Esophagus muscularis mucosa (tissue), 4 donors: ENCODE measurements at regions not wholly inside any gene's neighbourhood (a gene's known extent, or its start where the extent isn't known, plus 50 kb on each side); places are given as distances from the start of the nearest gene placed in this dataset.

Experiments used
- DNase-seq: peaks from one replicate; pipeline ENCODE4 v3.0.0-alpha.2; 2017; ENCODE audit errors: extremely low spot score
- H3K27ac ChIP-seq, 4 donors: fragments of 200-600 bp; sonication (generic); replicated peaks in 1 of 4; 1 replicate in 3 of 4; 2 replicates in 1 of 4; pipeline ENCODE4 v1.5.1; 2016 to 2019; ENCODE audit warnings: mild to moderate bottlenecking in 1 of 4
- H3K27me3 ChIP-seq, 4 donors: fragments of 200-600 bp; sonication (generic); one replicate each; pipeline versions ENCODE4 v1.5.1 to v1.6.0; 2016 to 2019
- H3K36me3 ChIP-seq, 4 donors: fragments of 200-600 bp; sonication (generic); one replicate each; pipeline ENCODE4 v1.5.1; 2016 to 2019
- H3K4me1 ChIP-seq, 4 donors: fragments of 200-600 bp; sonication (generic); one replicate each; pipeline ENCODE4 v1.5.1; 2016 to 2019
- H3K4me3 ChIP-seq, 4 donors: fragments of 200-600 bp; sonication (generic); 1 replicate in 2 of 4; 2 replicates in 2 of 4; pipeline ENCODE4 v1.5.1; 2016 to 2019; ENCODE audit warnings: mild to moderate bottlenecking in 4 of 4, moderate library complexity in 1 of 4
- H3K9me3 ChIP-seq, 4 donors: fragments of 200-600 bp; sonication (generic); 1 replicate in 3 of 4; 2 replicates in 1 of 4; pipeline ENCODE4 v1.5.1; 2016 to 2019
- CTCF ChIP-seq, 3 experiments: fragments of 200-600 bp in 2 of 3; fragments of 450-650 bp in 1 of 3; sonication (generic) in 2 of 3; IDR thresholded peaks; one replicate each; pipeline ENCODE4 v1.5.1; 2017 to 2019; ENCODE audit warnings: antibody characterized with exemption in 3 of 3, mild to moderate bottlenecking in 2 of 3, moderate library complexity in 1 of 3
- EP300 ChIP-seq: sonication (generic); formaldehyde crosslinking; IDR thresholded peaks from one replicate; pipeline ENCODE4 v1.6.1; 2017; ENCODE audit warnings: antibody characterized with exemption
- POLR2A ChIP-seq: fragments of 450-650 bp; IDR thresholded peaks from one replicate; pipeline ENCODE4 v1.6.1; 2017; ENCODE audit warnings: antibody characterized with exemption, moderate library complexity, mild to moderate bottlenecking, low read depth
- POLR2AphosphoS5 ChIP-seq, 2 donors: sonication (generic); formaldehyde crosslinking; IDR thresholded peaks; one replicate each; pipeline ENCODE4 v1.6.1; 2017; ENCODE audit warnings: antibody characterized with exemption in 2 of 2
- WGBS: methylation state at CpG from one replicate; pipeline ENCODE4 v1.1.5; 2018; 5-methylcytosine and 5-hydroxymethylcytosine counted together
- intact Hi-C: fragments of 100-400 bp; cut with DNase I; formaldehyde crosslinking; loops from one replicate; pipeline ENCODE4 v1.15.1; 2023

GRCh38 chr15:39344662-39345141, 236.2 kb upstream of the THBS1 start:
- WGBS, result 91% methylated on average over 3 of the region's 3 CpGs
- no peak for TF ChIP-seq POLR2A
- TF ChIP-seq EP300, result no peak
- TF ChIP-seq POLR2AphosphoS5 (IDR thresholded peaks at IDR 0.05), result no peak
- TF ChIP-seq CTCF (IDR thresholded peaks at IDR 0.05), result no peak
- no peak overlapping the region for H3K27ac ChIP-seq

GRCh38 chr15:39345176-39345575, 235.7 kb upstream of the THBS1 start:
- no peak for DNase-seq
- Histone ChIP-seq H3K36me3 (no peaks in the 10 kb centered on the region), H3K4me3 (no peak overlapping the region), H3K27ac (no peak overlapping the region), H3K27me3 (no peaks in the 10 kb centered on the region), H3K4me1 (no peaks in the 10 kb centered on the region), H3K9me3 (no peaks in the 10 kb centered on the region)
- TF ChIP-seq POLR2AphosphoS5 (IDR thresholded peaks at IDR 0.05) (no peak), POLR2A (no peak), CTCF (IDR thresholded peaks at IDR 0.05) (no peak), EP300 (no peak)
- 96% methylated on average over 2 of the region's 3 CpGs for WGBS
- intact Hi-C loops, result no loop called here

More at GRCh38 chr15:39344662-39345141, 236.2 kb upstream of the THBS1 start:
- no peak for DNase-seq
- no peaks in the 10 kb centered on the region for H3K36me3 ChIP-seq
- no peaks in the 10 kb centered on the region for H3K4me1 ChIP-seq
- intact Hi-C loops, result no loop called here
- H3K27me3 ChIP-seq, result no peaks in the 10 kb centered on the region
- H3K9me3 ChIP-seq, result no peaks in the 10 kb centered on the region
- no peak overlapping the region for H3K4me3 ChIP-seq

GRCh38 chr15:39347453-39347852, 233.4 kb upstream of the THBS1 start:
- intact Hi-C loops, result no loop called here
- WGBS, result 98% methylated on average over 1 of the region's 1 CpG
- Histone ChIP-seq H3K4me1 (peaks cover 0 to 6% (median 0%) of the 10 kb centered on the region in 4 donors), H3K4me3 (no peak overlapping the region), H3K27me3 (no peaks in the 10 kb centered on the region), H3K27ac (no peak overlapping the region), H3K36me3 (no peaks in the 10 kb centered on the region), H3K9me3 (no peaks in the 10 kb centered on the region)
- no peak for DNase-seq
- TF ChIP-seq POLR2AphosphoS5 (IDR thresholded peaks at IDR 0.05) (no peak), POLR2A (no peak), EP300 (no peak), CTCF (IDR thresholded peaks at IDR 0.05) (no peak)

DNA sequence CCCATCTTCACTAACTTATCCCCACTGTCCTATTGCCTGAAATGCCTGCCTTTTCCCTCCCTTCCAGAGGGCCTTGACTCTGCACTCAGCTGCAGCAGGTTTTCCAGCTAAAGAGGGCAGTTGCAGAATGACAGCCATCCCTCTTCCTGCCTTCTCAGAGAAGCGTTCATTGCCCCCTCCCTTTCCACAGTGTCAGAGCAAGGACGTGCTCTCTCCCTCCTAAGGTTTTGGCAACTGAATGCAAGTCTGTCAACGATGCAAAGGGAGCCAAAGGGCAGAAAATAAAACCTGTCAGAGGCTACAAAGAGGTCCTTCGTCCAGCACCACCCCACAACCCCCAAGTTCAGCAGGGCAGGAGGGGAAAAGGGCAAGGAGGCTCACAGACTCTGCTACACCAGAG, 230.1 kb upstream of the THBS1 start:
- no peaks in the 10 kb centered on the region for H3K36me3 ChIP-seq
- peaks cover 0 to 14% (median 6%) of the 10 kb centered on the region in 4 donors for H3K4me1 ChIP-seq
- H3K27ac ChIP-seq, result no peak overlapping the region
- intact Hi-C loops, result no loop called here
- H3K9me3 ChIP-seq, result no peaks in the 10 kb centered on the region
- no peak for DNase-seq
- WGBS, result 42% methylated on average over 4 of the region's 4 CpGs
- no peaks in the 10 kb centered on the region for H3K27me3 ChIP-seq
- TF ChIP-seq CTCF (IDR thresholded peaks at IDR 0.05) (no peak), POLR2A (no peak), EP300 (no peak), POLR2AphosphoS5 (IDR thresholded peaks at IDR 0.05) (no peak)
- H3K4me3 ChIP-seq, result no peak overlapping the region

GRCh38 chr15:39354189-39354588, 226.7 kb upstream of the THBS1 start:
- H3K9me3 ChIP-seq, result no peaks in the 10 kb centered on the region
- DNase-seq, result no peak
- peaks cover 18 to 31% (median 24%) of the 10 kb centered on the region in 4 donors for H3K4me1 ChIP-seq
- intact Hi-C loops, result no loop called here
- TF ChIP-seq POLR2A, result no peak
- no peak for TF ChIP-seq POLR2AphosphoS5 (IDR thresholded peaks at IDR 0.05)
- TF ChIP-seq EP300, result no peak
- no peak for TF ChIP-seq CTCF (IDR thresholded peaks at IDR 0.05)
- no peak overlapping the region for H3K4me3 ChIP-seq
- H3K27ac ChIP-seq, result no peak overlapping the region
- no peaks in the 10 kb centered on the region for H3K36me3 ChIP-seq
- 93% methylated on average over 2 of the region's 3 CpGs for WGBS
- no peaks in the 10 kb centered on the region for H3K27me3 ChIP-seq
